ENCODE measurements at regions not wholly inside any gene's neighbourhood (a gene's known extent, or its start where the extent isn't known, plus 50 kb on each side); places are given as distances from the start of the nearest gene placed in this dataset.

DNA sequence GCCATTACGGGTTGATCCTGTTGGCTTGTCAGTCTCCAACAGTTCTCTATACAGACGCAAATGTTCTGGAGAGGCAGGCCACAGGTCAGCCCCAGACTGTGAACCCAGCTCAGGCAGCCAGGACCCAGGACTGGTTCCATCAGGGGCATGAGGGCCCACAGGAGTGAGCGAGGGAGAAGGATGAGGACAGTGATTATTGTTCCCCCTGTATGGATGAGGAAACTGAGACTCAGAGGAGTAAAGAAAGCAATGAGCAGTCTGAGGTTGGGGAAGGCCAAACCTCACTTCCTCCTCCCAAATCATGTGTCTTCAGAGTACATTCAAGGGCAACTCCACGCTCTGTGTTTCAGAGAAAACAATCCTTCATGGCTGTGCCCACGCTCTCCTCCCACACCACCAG lies 121.9 kb downstream of the RPLP1 start:
- TF ChIP-seq POLR2A (IDR thresholded peaks at IDR 0.05) (no peak), EP300 (IDR thresholded peaks at IDR 0.05) (no peak)
- TF ChIP-seq, protein P1, sequence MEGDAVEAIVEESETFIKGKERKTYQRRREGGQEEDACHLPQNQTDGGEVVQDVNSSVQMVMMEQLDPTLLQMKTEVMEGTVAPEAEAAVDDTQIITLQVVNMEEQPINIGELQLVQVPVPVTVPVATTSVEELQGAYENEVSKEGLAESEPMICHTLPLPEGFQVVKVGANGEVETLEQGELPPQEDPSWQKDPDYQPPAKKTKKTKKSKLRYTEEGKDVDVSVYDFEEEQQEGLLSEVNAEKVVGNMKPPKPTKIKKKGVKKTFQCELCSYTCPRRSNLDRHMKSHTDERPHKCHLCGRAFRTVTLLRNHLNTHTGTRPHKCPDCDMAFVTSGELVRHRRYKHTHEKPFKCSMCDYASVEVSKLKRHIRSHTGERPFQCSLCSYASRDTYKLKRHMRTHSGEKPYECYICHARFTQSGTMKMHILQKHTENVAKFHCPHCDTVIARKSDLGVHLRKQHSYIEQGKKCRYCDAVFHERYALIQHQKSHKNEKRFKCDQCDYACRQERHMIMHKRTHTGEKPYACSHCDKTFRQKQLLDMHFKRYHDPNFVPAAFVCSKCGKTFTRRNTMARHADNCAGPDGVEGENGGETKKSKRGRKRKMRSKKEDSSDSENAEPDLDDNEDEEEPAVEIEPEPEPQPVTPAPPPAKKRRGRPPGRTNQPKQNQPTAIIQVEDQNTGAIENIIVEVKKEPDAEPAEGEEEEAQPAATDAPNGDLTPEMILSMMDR (IDR thresholded peaks at IDR 0.05): no peak

All from tibial nerve (tissue), 4 donors.